ENCODE measurements at regions not wholly inside any gene's neighbourhood (a gene's known extent, or its start where the extent isn't known, plus 50 kb on each side); places are given as distances from the start of the nearest gene placed in this dataset.

DNA sequence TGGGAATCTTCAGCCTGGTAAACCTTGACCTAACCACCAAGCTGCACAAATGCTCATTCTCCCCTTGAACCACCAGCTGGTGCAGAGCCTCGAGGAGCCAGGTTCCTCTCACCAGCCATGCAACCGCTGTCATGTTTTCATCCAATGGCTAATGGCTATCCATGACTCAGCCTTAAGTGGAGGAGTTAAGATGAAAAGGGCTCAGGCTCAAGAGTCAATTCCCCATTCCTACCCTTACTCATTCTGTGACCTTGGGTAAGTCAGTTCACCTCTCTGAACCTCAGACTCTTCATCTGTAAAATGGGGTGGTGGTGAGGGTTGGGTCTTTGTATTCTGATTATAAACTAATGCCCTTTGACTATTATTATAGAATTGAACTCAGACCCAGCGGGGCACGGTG lies 515.6 kb downstream of the SHQ1 start:
- no peaks in the 10 kb centered on the region for H3K27me3 ChIP-seq (ENCODE audit: control insufficient read depth in 1 of 2, insufficient read depth in 2 of 2, low read length in 2 of 2)
- H3K4me1 ChIP-seq (ENCODE audit: insufficient read depth, low read length): peaks cover 36% of the 10 kb centered on the region

DNA sequence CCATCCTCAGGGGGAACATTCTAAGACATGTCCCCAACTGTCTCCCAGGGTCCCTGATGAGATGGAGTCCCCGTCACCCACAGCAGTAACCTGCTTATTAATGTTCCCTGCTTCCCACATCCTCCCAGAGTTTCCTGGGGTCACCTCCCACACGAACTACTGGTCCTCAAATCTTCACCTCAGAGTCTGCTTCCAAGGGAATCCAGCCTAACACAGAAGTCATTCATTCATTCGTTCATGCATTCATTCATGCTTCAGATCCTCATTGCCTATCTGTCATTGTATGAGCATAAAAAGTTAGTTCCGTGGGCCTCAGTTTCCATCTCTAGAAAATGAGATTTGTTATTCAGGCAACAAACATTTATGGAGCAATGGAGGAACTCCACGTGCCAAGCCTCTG lies 516.2 kb downstream of the SHQ1 start:
- Histone ChIP-seq H3K9me3 (ENCODE audit: low read length) (no peaks in the 10 kb centered on the region), H3K27me3 (ENCODE audit: control insufficient read depth in 1 of 2, insufficient read depth in 2 of 2, low read length in 2 of 2) (no peaks in the 10 kb centered on the region), H3K4me1 (ENCODE audit: insufficient read depth, low read length) (peaks cover 32% of the 10 kb centered on the region), H3K27ac (ENCODE audit: low read depth, low read length) (no peak overlapping the region), H3K9ac (ENCODE audit: low read length) (no peak overlapping the region), H3K36me3 (ENCODE audit: insufficient read depth, low read length) (no peaks in the 10 kb centered on the region), H3K4me3 (ENCODE audit: low read depth in 1 of 2, low read length in 2 of 2) (no peak overlapping the region)

More for the DNA sequence above, 515.6 kb downstream of the SHQ1 start:
- Histone ChIP-seq H3K9ac (ENCODE audit: low read length) (no peak overlapping the region), H3K4me3 (ENCODE audit: low read depth in 1 of 2, low read length in 2 of 2) (no peak overlapping the region), H3K9me3 (ENCODE audit: low read length) (no peaks in the 10 kb centered on the region), H3K27ac (ENCODE audit: low read depth, low read length) (no peak overlapping the region), H3K36me3 (ENCODE audit: insufficient read depth, low read length) (no peaks in the 10 kb centered on the region)

DNA sequence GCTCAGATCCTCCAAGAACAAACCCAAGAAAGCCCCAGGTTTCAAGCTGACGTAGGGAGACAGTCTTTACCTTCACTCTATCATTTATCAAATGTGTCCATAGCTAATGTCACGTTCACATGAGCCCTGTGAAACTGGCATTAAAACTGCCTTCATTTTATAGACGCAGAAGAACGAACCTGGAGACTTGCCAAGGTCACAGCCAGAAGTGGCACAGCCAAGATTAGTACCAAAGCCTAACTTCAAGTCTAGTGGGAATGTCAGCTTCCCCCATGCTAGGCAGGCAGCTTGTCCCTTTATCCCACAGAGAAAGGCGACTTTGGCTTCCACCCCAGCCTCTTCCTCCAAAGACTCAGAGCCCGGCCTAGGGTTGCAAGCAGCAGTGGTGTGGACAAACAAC lies 517.2 kb downstream of the SHQ1 start:
- Histone ChIP-seq H3K9me3 (ENCODE audit: low read length) (no peaks in the 10 kb centered on the region), H3K4me1 (ENCODE audit: insufficient read depth, low read length) (peaks cover 22% of the 10 kb centered on the region), H3K27me3 (ENCODE audit: control insufficient read depth in 1 of 2, insufficient read depth in 2 of 2, low read length in 2 of 2) (no peaks in the 10 kb centered on the region), H3K36me3 (ENCODE audit: insufficient read depth, low read length) (no peaks in the 10 kb centered on the region), H3K9ac (ENCODE audit: low read length) (no peak overlapping the region), H3K27ac (ENCODE audit: low read depth, low read length) (no peak overlapping the region), H3K4me3 (ENCODE audit: low read depth in 1 of 2, low read length in 2 of 2) (no peak overlapping the region)

DNA sequence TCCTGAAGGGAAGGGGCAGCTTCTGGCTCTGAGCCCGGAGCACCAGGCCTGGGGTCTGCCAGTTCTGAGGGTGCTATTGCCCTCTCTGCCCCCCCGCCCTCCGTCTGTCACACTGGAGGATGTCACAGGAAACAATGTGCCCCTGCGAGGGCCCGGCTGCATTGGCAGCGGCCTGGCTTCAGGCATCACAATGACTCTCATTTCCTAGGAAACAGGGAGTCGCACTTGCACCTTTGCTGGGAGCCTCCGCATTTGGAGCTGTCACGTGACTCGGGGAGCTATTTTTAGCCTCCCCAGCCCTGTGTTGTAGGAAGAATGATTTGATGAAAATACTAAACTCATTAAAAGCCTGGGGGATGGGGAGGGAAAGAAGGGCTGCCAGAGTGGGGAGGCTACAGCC lies 518.9 kb downstream of the SHQ1 start:
- no peaks in the 10 kb centered on the region for H3K27me3 ChIP-seq (ENCODE audit: control insufficient read depth in 1 of 2, insufficient read depth in 2 of 2, low read length in 2 of 2)
- no peak overlapping the region for H3K27ac ChIP-seq (ENCODE audit: low read depth, low read length)
- peaks cover 10% of the 10 kb centered on the region for H3K4me1 ChIP-seq (ENCODE audit: insufficient read depth, low read length)
- H3K36me3 ChIP-seq (ENCODE audit: insufficient read depth, low read length): no peaks in the 10 kb centered on the region
- no peak overlapping the region for H3K9ac ChIP-seq (ENCODE audit: low read length)
- H3K4me3 ChIP-seq (ENCODE audit: low read depth in 1 of 2, low read length in 2 of 2): no peak overlapping the region
- no peaks in the 10 kb centered on the region for H3K9me3 ChIP-seq (ENCODE audit: low read length)

DNA sequence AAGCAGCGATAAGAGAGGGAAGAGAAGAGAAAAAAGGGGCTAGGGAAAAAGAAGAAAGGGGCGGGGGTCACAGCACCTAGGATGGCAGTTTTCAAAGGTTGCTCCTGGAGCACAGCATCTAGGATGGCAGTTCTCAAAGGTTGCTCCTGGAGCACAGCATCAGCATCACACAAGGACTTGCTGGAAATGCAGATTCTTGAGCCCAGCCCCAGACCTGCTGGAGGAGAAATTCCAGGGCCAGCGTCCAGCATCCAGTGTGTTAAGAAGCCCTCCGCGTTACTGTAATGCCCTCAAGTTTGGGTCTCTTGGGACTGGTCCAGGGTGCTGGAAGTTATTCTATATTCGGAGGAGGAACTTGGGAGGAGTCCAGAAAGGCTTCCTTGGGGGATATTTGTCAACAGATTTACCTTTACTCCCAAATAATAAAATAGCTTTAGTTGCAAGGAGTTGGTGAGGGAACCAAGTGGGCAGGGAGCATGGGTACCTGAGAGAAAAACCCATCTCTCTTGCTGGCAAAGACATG lies 519.4 kb downstream of the SHQ1 start:
- H3K27ac ChIP-seq (ENCODE audit: low read depth, low read length): no peak overlapping the region
- H3K27me3 ChIP-seq (ENCODE audit: control insufficient read depth in 1 of 2, insufficient read depth in 2 of 2, low read length in 2 of 2): no peaks in the 10 kb centered on the region
- H3K4me3 ChIP-seq (ENCODE audit: low read depth in 1 of 2, low read length in 2 of 2): no peak overlapping the region
- no peaks in the 10 kb centered on the region for H3K36me3 ChIP-seq (ENCODE audit: insufficient read depth, low read length)
- no peak overlapping the region for H3K9ac ChIP-seq (ENCODE audit: low read length)
- no peaks in the 10 kb centered on the region for H3K9me3 ChIP-seq (ENCODE audit: low read length)
- peaks cover 10% of the 10 kb centered on the region for H3K4me1 ChIP-seq (ENCODE audit: insufficient read depth, low read length)

DNA sequence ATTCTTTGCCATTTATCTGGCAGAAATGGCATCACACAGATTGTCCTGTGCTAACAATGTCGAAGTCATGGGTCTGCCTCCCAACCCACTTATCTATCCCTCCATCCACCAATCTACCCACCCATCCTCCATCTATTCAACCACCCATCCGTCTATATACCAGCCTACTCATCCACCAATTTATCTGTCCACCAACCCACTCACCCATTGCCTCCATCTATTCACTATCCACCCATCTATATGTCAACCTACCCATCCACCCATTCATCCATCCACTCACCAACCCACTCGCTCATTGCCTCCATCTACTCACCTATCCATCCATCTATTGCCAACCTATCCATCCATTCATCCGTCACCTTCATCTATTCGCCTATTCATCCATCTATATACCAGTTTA lies 521.2 kb downstream of the SHQ1 start:
- H3K9me3 ChIP-seq (ENCODE audit: low read length): no peaks in the 10 kb centered on the region
- H3K36me3 ChIP-seq (ENCODE audit: insufficient read depth, low read length): no peaks in the 10 kb centered on the region
- no peak overlapping the region for H3K27ac ChIP-seq (ENCODE audit: low read depth, low read length)
- no peak overlapping the region for H3K4me3 ChIP-seq (ENCODE audit: low read depth in 1 of 2, low read length in 2 of 2)
- H3K27me3 ChIP-seq (ENCODE audit: control insufficient read depth in 1 of 2, insufficient read depth in 2 of 2, low read length in 2 of 2): no peaks in the 10 kb centered on the region
- no peak overlapping the region for H3K9ac ChIP-seq (ENCODE audit: low read length)
- peaks cover 10% of the 10 kb centered on the region for H3K4me1 ChIP-seq (ENCODE audit: insufficient read depth, low read length)

DNA sequence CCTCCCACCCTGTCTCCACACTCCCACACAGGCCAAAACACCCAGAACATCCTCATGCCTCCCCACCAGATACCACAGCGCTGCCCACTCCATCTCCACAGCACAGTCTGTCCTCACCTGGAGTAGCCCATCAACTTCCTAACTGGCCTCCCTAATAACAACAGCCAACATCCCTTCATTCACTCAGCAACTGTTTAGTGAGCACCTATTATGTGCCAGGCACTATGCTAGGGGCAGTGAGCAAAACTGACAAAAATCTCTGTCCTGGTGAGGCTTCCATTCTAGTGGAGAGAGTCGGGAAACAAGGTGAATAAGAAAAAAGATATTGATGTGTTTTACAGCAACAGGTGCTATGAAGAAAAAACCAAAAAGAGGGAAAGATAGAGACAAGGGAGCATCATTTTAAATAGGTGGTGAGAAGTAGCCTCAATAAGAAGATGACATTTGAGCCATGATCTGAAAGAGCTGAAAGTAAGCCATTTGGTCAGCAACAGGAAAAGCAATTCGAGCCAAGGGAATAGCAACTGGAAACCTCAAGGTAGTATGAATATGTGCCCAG lies 523.9 kb downstream of the SHQ1 start:
- H3K36me3 ChIP-seq (ENCODE audit: insufficient read depth, low read length): no peaks in the 10 kb centered on the region
- no peaks in the 10 kb centered on the region for H3K27me3 ChIP-seq (ENCODE audit: control insufficient read depth in 1 of 2, insufficient read depth in 2 of 2, low read length in 2 of 2)
- no peak overlapping the region for H3K4me3 ChIP-seq (ENCODE audit: low read depth in 1 of 2, low read length in 2 of 2)
- H3K9me3 ChIP-seq (ENCODE audit: low read length): no peaks in the 10 kb centered on the region
- peaks cover 5% of the 10 kb centered on the region for H3K4me1 ChIP-seq (ENCODE audit: insufficient read depth, low read length)
- no peak overlapping the region for H3K27ac ChIP-seq (ENCODE audit: low read depth, low read length)
- no peak overlapping the region for H3K9ac ChIP-seq (ENCODE audit: low read length)

DNA sequence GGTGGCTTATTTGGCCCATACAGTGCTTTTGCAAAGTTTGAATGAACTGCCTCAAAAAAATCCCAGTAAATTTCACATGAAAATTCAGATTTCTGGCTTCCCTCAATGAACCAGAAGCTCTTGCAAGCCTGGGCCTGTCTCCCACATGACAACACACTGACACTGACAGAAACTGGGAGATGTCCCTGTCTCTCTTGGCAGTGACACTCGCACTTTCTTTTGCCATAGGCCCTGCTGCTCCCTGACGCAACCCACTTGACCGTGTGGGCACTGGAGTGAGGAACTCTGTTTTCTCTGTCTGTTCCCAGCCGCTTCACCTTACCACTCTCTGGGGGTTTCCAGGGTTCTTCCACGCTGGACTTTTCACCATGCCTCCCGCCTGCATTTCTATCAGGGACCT lies 524.5 kb downstream of the SHQ1 start:
- Histone ChIP-seq H3K4me3 (ENCODE audit: low read depth in 1 of 2, low read length in 2 of 2) (no peak overlapping the region), H3K27me3 (ENCODE audit: control insufficient read depth in 1 of 2, insufficient read depth in 2 of 2, low read length in 2 of 2) (no peaks in the 10 kb centered on the region), H3K27ac (ENCODE audit: low read depth, low read length) (no peak overlapping the region), H3K9ac (ENCODE audit: low read length) (no peak overlapping the region), H3K4me1 (ENCODE audit: insufficient read depth, low read length) (peaks cover 4% of the 10 kb centered on the region), H3K9me3 (ENCODE audit: low read length) (no peaks in the 10 kb centered on the region), H3K36me3 (ENCODE audit: insufficient read depth, low read length) (no peaks in the 10 kb centered on the region)

DNA sequence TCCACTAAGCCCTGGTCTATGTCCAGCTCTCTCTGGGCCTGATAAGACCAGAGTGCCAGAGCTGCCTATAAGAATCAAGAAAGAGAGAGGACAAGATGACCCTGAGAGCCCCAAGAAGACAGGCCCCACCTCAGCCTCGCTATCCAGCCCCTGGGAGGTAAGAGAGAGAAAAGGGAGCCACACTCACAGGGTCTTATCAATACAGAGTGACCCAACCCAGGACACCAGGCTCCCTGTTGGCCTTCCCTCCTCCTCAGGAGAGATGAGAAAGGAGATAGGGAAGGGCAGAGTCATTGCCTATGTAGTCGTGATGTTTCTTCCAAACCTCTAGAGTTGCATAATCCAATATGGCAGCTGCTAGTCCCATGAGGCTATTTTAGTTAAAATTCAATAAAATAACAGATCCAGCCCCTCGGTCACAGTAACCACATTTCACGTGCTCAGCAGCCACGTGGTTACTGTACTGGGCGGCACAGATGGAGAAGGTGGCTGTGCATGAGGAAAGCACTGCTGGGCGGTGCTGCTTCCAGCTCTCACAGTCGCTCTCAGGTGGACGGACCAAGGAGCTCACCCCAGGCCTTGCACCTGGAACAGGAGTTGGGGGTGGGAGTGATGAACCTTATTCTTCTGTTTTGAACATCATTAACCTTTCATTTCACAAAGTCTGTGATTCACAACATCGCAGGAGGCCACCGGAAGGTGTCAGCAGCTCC lies 525.8 kb downstream of the SHQ1 start:
- Histone ChIP-seq H3K36me3 (ENCODE audit: insufficient read depth, low read length) (no peaks in the 10 kb centered on the region), H3K27ac (ENCODE audit: low read depth, low read length) (no peak overlapping the region), H3K27me3 (ENCODE audit: control insufficient read depth in 1 of 2, insufficient read depth in 2 of 2, low read length in 2 of 2) (no peaks in the 10 kb centered on the region), H3K9ac (ENCODE audit: low read length) (no peak overlapping the region), H3K9me3 (ENCODE audit: low read length) (no peaks in the 10 kb centered on the region), H3K4me1 (ENCODE audit: insufficient read depth, low read length) (peaks cover 8% of the 10 kb centered on the region), H3K4me3 (ENCODE audit: low read depth in 1 of 2, low read length in 2 of 2) (no peak overlapping the region)

DNA sequence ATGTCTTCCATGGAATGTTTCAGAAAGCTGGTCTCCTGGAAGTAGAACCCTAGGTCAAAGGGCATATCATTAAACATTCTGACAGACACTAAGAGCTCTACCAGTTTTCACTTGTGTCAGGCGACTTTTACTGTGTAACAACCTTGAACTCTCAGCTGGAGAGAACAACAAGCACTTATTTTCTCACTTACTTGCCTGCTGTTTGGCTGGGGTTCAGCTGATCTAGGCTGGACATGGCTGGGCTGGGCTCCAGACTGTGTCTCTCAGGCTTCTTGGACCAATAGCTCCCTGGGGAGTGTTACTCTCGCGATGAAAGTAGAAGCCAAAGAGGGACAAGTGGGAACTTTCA lies 527.3 kb downstream of the SHQ1 start:
- Histone ChIP-seq H3K27ac (ENCODE audit: low read depth, low read length) (no peak overlapping the region), H3K4me3 (ENCODE audit: low read depth in 1 of 2, low read length in 2 of 2) (no peak overlapping the region), H3K4me1 (ENCODE audit: insufficient read depth, low read length) (peaks cover 8% of the 10 kb centered on the region), H3K27me3 (ENCODE audit: control insufficient read depth in 1 of 2, insufficient read depth in 2 of 2, low read length in 2 of 2) (no peaks in the 10 kb centered on the region), H3K36me3 (ENCODE audit: insufficient read depth, low read length) (no peaks in the 10 kb centered on the region), H3K9me3 (ENCODE audit: low read length) (no peaks in the 10 kb centered on the region), H3K9ac (ENCODE audit: low read length) (no peak overlapping the region)

DNA sequence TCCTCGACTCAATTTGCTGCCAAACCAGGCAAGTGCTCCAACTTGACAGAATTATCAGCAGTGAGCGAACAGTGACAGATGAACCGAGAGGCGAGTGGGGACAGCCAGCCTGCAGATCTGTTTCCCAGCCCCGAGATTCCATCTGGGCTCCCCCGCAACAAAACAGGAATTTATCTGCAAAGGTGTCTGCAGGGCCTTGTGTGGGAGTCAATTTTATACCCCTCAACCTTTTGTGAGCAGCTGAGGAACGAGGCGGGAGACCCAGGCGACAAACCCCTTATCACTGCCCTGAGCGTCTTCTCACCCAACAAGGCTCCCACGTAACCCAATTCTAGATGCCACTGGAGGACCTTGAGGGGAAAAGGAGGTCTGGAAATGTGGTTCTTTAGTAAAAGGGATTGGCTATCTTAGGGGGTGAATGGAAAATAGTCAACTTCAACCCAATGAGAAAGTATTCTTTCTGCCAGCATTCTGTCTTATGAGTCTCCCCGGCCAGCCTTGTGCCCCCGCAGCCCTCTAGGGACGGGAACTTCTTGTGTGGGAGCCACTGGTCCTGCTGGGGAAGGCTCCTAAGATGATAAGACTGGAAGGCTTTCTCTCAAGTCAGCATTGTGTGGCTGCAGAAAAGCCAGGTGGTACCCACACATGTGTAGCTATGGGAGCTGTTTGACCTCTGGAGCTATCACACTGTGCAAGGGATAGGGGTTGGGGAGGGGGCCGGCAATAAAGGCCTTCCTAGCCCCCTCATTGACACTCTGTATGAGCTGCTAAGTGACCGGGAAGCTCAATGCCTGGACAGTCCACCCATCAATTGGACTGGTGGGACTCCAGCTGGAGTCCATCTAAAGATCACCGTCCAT lies 527.9 kb downstream of the SHQ1 start:
- H3K27me3 ChIP-seq (ENCODE audit: control insufficient read depth in 1 of 2, insufficient read depth in 2 of 2, low read length in 2 of 2): no peaks in the 10 kb centered on the region
- no peaks in the 10 kb centered on the region for H3K9me3 ChIP-seq (ENCODE audit: low read length)
- H3K4me1 ChIP-seq (ENCODE audit: insufficient read depth, low read length): peaks cover 8% of the 10 kb centered on the region
- H3K4me3 ChIP-seq (ENCODE audit: low read depth in 1 of 2, low read length in 2 of 2): no peak overlapping the region
- H3K27ac ChIP-seq (ENCODE audit: low read depth, low read length): no peak overlapping the region
- no peaks in the 10 kb centered on the region for H3K36me3 ChIP-seq (ENCODE audit: insufficient read depth, low read length)
- no peak overlapping the region for H3K9ac ChIP-seq (ENCODE audit: low read length)

Measured in muscle layer of colon (tissue), 2 donors.